PFSK-1 (cell line): ENCODE measurements at regions not wholly inside any gene's neighbourhood (a gene's known extent, or its start where the extent isn't known, plus 50 kb on each side); places are given as distances from the start of the nearest gene placed in this dataset.

ENCODE experiments used
- POLR2AphosphoS5 ChIP-seq: IDR thresholded peaks from 2 replicates; pipeline ENCODE4 v1.6.1; 2012; ENCODE audit warnings: low read depth, mild to moderate bottlenecking, control low read depth, low read length, moderate library complexity
- REST ChIP-seq, 2 experiments: IDR thresholded peaks; 2 replicates each; pipeline versions ENCODE4 v1.6.1 to v1.8.0; 2011 to 2012; ENCODE audit warnings: low read depth in 2 of 2, low read length in 2 of 2, control low read depth in 1 of 2, inconsistent platforms in 1 of 2, mild to moderate bottlenecking in 1 of 2, moderate library complexity in 1 of 2; ENCODE audit not compliant: insufficient read depth in 1 of 2
- SIN3A ChIP-seq: IDR thresholded peaks from 2 replicates; pipeline ENCODE4 v1.6.1; 2012; ENCODE audit warnings: mild to moderate bottlenecking, low read length, moderate library complexity, borderline replicate concordance; ENCODE audit not compliant: insufficient read depth

- TF ChIP-seq REST (IDR thresholded peaks at IDR 0.05; ENCODE audit: insufficient read depth in 1 of 2, low read depth in 2 of 2, low read length in 2 of 2) (no peak), POLR2AphosphoS5 (no peak), SIN3A (no peak)
Observed at GRCh38 chr4:34194585-34194984, 2049.7 kb downstream of the ARAP2 start.
